HG02885 (cell line): ENCODE measurements at regions not wholly inside any gene's neighbourhood (a gene's known extent, or its start where the extent isn't known, plus 50 kb on each side); places are given as distances from the start of the nearest gene placed in this dataset.
"Not testable (repeated sequence)": the region's sequence is repeated elsewhere in the genome, so short reads cannot be mapped to it uniquely, and the experiment has no call there.

Experiments
- ATAC-seq: cut with Tn5 transposase; IDR thresholded peaks from one replicate; pipeline ENCODE4 v1.9.1; 2021; ENCODE audit warnings: mild to moderate bottlenecking; ENCODE audit not compliant: unreplicated experiment, poor library complexity

DNA sequence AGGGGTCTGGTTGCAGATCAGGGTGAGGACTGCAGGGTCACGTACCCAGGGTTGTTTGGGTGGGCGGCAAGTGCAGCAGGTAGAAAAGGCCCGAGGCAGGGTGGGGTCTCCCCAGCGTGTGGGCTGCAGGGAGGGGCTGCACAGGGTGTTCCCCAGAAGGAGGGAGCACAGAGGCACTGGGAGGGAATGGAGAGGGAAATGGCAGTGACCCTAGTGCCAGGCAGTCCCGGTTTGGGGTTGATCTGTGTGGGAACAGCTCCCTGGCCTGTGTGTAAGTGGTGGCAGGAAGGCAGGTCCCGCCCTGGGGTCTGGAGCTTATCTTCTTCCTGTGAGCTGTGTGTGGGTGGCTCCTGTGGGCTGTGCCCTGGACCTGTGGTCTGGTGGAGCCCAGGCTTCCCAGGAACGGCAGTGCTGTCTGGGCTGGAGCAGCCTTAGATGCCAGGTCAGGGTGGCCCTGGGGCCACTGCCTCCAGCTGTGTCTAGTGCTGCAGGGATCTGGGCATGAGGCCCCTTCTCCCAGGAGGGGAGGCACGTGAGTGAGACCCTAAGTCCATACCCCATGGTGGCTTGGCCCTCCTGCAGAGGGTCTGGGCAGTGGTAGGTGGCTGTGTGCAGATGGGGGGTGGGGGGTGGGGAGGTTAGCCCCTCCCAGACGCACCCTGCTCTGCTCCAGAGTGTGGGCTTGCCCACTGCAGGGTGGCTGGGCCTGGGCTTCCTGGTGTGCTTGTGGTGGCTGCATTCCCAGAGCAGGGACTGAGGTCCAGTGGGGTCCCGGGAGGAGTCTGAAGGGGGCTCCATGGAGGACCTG is 363.5 kb downstream of the TMEM121 start:
- ATAC-seq, result no peak

DNA sequence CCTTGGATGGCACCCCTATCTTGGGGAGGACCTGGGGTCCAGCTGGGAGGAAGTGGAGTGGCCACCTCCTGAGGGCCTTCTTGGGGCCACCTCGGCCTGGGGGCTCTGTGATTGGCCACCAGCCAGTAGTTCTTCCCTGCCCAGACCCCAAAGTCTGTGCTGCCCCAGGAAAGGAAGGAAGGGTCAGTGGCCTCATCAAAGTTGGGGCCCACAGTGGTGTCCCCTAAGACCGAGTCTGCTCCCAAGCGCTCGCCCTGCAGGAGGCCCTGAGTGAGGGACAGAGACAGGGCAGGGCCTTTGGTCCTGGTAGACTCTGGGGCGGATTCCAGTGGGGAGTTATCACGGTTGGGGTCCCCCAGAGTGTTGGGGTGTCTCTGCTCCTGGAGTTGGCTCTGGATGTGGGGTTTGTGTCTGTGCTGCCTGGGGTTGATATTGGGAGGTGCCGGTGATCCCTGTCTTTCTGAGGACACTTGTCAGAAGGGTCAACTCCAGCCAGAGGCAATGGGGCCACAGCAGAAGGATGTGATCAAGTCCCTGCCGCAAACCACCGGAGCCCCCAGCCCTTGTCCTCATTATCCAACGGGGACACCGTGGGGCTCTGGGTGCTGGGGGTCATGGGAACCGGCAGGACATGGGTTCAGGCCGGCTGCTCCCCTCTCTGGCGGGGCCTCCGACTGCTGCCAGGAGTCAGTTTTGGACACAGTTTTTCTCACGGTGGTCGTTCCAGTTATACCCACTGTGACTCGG is 364.3 kb downstream of the TMEM121 start:
- ATAC-seq, result no peak

DNA sequence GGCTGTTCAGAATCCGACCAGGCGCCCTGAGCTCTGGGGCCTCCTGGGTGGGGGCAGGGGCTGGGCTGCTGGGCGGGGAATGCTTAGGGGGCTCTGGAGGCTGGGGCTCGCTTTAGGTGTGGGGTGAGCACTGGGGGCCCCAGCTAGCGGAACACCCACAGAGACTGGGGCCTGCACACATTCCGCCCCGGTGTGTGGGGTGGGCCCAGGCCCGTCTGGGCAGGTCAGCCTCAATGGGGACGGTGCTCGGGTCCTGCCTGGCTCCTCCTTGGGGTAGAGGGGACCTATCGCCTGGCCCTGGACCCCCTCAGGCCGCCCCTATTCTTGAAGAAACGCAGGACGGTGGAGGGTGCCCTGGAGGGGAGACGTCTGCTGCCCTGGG is 364.8 kb downstream of the TMEM121 start:
- no peak for ATAC-seq

DNA sequence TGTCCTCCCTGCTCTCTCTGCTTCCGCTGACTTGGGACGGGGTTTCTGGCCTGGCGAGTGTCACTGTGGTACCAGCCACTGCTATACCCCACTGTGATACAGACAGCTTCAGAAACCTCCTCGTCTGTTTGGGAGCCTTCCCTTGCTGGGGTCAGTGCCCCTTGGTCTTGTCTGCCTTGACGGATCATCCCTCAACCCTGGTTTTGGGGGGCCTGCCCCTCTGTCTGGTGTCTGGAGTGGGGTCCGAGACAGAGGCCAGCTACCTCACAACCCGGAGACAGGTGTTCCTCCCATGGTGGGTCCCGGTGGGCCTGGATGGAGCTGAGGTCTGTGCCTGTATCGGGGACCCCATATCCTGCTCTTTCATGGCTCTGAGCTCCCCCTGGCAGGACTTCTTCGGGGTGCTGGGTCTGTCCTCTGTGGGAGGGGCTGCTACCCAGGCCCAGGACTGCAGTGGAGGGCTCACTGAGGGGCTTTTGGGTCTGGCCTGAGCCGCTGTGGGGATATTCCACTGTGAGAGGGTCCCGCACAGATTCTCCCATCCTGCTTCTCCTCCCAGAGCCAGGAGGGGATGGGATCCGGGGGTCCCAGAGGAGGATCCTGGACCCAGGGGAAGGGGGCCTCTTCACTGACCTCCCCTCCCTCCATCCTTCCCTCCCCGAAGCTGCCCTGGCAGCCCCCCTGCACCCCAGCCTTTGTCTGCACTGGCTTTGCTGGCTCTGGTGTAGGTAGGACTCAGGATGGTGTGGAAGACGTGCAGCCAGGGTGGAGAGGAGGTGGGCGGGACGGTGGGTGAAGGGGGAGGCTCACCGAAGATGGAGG is 365.5 kb downstream of the TMEM121 start:
- ATAC-seq, result no peak

DNA sequence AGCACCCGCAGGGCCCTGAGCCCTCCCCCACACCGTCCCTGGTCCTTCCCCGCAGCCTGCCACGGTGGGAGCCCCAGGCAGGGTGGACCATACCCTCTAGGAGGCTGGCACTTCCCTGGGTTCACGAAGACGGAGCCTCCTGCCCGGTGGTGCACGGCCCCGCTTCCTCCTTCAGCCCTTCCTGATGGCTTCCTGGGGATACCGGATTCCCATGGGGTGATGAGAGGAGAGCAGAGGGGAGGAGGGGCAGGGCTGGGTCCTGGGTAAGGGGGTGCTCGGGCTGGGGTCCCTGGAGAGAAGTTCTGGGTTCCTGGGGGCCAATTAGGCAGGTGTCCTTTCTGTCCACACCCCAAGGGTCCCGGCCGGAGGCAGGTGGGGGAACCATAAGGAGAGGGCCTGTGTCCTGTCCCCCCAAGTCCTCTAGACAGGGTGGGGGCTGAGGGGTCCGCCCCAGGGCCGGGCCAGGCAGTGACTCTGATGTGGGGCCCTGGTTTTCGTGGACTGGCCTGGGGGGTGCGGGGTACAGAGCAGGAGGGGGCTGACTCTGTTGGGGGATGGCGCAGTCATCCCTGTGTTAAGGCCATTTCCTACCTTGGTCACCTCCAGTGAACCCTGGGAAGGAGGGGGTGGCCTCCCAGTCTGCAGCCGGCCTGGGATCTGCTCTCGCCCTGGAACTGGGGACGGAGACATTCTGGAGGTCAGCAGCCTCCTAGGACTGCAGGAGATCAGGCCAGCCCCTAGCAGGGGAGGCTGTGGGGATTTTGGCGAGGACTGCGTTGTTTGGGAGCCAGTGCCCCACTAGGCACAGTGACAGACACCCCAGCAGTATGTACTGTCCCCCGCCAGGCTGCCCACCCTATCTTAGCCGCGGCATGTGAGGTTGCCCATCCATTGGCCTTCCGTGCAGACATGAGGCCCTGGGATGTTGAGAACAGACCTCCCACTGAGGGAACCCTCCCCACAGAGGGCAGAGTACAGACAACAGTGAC is 366.4 kb downstream of the TMEM121 start:
- not testable (repeated sequence) for ATAC-seq

DNA sequence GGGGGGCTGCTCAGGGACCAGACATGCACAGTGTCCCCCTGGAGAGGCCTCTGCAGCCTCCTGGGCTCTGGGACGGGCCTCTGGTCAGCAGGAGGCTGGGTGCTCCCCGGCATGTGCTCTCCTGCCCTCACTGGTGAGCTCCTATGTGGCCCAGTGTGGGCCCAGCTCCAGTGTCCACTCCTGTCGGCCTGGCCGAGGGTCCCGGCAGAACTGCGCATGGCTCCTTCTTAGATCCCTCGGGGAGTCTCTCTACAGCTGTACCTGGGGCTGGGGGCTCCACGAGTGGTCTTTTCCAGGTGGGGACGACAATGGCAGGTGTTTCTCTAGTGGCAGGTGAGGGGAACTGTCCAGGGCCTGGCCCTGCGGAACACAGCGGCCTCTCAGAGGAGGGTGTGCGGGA is 367.3 kb downstream of the TMEM121 start:
- ATAC-seq, result not testable (repeated sequence)

DNA sequence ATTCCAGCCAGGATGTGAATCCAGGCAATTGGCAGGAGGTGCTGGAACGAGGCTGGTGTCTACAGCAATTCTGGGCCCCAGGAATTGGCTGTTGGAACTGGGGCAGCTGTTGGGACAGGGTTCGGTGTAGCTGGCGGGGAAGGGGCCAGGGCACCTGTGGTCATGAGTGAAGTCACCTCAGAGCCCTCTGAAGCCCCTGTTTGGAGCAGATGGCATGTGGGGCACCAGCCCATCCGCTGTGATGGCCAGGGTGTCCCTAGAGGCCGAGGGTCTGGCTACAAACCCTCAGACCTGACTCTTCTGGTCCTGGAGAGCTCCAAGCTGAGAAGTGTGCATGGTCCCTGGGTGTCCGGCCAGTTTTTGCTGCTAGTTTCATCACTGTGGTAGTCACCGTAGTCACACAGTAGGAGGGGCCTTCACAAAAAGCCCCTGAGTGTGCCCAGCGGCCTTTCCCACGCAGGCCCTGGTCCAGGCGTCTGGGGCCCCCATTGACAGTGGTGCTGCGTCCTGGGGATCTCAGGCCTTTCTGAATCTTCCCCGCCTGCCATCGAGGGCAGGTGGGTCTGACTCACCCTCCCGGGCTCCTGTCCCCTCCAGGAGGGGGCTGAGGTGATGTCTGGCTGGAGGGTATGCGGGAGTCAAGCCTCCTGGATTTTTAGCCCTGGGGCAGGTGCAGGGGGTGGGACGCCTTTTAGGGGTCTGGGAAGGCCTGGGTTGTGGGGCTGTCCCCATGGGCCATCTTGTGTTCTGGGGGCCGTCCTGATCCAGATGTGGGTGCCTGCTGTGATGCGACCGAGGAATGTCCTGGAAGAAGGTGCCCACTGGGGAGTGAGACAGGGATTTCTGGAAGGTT is 368.0 kb downstream of the TMEM121 start:
- no peak for ATAC-seq

DNA sequence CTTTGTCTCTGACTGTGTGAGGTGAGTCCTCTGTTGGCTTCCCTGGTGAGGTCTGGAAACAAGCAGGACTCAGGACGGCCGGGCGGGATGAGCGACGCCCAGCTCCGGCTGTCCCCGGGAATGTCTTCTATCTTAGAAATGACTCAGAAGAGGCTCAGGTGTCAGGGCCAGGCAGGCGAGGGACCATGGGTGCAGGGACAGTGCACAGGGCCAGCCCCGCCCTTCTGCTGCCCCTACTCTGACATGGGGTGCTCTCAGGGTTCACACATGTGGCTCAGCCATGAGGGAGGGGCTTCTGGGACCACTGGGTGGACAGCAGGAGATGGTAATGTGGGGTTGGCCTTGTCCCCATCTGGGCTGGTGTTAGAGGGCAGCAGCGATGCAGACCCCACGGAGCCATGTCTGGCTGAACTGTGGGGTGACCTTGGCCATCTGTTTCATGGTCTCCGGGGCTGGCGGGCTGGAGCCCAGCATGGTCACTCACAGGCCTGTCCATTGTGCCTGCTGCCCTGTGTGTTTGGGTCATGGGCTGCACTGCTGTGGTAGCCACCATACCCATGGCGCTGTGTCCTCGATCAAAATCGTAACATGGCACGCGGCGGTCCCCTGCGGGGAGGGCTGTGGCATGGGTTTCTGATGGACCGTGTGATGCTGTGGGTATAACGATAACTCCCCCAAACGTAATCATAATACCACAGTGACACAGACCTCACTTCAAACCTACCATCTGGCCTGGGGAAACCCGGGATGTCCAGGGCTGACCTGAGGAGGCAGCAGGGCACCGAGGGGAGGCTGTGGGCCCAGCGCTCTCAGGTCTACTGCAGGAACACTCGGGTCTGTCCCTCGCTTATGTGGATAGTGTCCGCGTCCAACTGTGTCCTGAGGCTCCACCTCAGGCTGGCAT is 368.8 kb downstream of the TMEM121 start:
- no peak for ATAC-seq

DNA sequence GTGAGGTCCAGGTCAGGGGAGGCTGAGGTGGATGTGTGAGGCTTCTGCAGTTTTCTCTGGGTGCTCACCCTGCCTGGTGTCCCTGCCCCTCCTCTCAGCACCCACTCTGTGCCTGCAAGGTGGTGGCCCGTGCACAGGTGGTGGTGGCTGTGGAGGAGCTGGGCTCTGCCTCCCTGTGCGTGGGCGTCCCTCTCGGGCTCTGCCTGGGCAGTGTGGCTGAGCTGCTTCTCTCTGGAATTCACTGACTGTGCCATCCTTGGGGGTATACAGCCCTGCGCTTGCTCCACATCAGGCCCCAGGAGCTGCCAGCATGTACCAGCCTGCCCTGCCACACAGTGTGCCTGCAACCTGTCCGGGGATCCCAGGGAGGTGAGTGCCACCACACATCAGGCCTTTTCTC is 369.8 kb downstream of the TMEM121 start:
- not testable (repeated sequence) for ATAC-seq

DNA sequence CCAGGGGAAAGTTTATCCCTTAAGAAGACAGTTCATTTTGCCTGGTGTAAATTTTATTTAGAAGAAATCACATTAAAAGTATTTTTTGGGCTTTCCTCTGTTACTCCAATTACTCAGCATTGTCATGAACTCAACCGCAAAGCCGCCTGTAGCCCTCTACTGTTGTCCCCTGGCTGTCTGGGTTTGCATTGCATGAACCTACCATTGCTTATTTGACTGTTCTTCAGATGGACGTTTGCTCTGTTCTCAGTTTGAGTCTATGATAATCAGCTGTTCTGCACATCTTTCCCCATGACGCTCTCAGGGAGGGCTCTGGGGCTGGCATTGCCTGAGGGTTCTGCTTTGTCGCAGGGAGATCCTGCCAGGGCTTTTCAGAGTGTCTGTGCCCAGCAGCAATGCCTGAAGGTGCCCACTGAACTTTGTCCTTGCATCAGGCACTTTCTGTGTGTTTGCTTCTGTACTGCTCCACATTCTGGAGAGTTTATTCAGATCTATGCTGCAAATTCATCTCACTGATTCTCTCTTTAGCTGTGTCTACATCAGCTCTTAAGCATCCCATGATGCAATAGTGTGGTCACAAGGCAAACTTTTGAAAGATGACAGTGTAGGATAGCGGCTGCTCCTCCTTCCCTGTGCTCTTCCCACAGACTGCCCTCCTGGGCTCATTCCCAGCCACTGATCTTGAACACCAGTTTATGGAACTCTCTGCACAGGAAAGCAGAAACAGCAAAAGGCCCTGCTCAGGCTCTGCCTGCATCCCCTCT is 370.8 kb downstream of the TMEM121 start:
- ATAC-seq, result not testable (repeated sequence)

DNA sequence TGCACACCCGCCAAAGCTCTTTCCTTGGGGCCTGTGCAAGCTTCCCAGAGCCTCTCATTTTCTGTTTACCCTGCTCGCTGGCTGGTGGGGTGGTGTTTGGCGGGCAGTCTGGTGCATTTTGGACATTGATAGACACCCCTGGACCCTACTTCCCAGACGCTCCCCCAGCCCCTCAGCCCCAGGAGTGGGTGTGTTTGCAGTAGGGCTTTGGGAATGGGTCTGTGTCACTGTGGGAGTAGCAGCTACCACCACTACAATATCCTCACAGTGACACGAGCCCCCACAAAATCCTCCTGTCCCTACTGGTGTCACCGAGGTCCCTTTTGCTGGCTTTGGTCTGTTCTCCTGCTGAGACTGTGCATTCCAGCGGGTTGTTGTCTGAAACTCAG is 371.3 kb downstream of the TMEM121 start:
- ATAC-seq, result no peak

DNA sequence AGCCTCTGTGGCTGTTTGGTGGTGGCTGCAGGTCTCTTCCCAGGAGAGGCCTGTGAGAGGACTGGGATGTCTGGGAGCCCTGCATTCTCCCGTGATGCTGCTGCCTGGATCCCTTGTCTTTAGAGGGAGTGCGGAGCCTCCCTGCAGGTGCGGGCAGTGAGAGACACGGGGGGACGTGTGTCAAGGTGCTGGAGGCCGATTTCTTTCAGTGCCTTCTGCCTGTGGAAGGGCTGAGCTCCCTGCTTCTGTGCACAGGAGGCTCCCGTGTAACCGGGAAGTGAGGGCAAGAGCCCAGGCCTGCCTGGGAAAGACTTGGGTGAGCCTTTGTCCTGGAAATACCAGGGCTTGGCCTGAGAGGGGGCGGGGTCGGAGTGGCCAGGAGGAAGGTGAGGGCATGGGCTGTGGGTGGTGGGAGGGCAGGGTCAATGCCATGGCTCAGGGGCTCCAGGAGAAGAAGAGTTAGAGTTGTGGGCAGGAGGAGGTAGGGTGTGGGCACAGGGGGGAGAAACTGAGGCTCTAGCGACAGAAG is 372.2 kb downstream of the TMEM121 start:
- ATAC-seq, result no peak

DNA sequence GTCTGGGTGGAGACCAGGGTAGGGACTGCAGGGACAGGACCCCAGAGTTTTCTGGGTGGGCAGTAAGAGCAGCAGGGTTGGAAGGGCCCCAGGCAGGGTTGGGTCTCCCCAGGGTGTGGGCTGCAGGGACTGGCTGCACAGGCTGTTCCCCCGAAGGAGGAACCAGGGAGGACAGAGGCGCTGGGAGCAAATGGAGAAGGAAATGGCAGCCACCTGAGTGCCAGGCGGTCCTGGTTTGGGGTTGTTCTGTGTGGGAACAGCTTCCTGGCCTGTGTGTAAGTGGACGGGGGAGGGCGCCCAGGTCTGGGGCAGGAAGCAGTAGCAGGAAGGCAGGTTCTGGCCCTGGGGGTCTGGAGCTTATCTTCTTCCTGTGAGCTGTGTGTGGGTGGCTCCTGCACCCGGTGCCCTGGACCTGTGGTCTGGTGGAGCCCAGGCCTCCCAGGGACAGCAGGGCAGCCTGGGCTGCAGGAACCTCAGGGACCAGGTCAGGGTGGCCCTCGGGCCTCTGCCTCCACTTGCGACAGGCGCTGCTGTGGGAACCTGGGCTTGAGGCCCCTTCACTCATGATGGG is 372.8 kb downstream of the TMEM121 start:
- no peak for ATAC-seq

DNA sequence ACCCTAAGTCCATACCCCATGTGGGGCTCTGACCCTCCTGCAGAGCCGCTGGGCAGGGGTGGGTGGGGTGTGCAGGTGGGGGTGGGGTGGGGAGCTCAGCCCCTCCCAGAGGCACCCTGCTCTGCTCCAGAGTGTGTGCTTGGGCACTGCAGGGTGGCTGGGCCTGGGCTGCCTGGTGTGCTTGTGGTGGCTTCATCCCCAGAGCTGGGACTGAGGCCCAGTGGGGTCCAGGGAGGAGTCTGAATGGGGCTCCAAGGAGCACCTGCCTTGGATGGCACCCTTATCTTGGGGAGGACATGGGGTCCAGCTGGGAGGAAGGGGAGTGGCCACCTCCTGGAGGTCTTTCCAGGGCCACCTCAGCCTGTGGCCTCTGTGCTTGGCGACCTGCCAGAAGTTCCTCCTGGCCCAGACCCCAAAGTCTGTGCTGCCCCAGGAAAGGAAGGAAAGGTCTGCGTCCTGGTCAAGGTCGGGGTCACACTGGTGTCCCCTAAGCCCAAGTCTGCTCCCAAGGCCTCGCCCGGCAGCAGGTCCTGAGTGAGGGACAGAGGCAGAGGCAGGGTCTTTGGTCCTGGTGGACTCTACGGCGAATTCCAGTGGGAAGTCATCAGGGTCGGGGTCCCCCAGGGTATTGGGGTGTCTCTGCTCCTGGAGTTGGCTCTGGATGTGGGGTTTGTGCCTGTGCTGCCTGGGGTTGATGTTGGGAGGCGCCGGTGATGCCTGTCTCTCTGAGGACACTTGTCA is 373.4 kb downstream of the TMEM121 start:
- ATAC-seq, result no peak

DNA sequence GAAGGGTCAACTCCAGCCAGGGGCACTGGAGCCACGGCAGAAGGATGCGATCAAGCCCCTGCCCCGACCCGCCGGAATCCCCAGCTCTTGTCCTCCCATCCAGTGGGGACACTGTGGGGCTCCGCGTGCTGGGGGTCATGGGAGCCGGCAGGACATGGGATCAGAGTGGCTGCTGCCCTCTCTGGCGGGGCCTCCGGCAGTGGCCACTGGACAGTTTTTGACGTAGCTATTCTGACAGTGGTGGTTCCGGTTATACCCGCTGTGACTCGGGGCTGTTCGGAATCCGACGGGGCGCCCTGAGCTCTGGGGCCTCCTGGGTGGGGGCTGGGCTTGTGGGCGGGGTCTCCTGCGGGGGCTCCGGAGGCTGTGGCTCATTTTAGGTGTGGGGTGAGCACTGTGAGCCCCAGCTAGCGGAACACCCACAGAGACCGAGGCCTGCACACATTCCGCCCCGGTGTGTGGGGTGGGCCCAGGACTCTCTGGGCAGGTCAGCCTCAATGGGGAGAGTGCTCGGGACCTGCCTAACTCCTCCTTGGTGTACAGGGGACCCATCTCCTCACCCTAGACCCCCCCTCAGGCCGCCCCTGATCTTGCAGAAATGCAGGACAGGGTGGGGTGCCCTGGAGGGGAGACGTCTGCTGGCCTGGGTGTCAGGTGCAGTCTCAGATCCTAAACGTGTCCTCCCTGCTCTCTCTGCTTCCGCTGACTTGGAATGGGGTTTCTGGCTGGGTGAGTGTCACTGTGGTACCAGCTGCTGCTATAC is 374.2 kb downstream of the TMEM121 start:
- no peak for ATAC-seq
